ENCODE measurements at regions not wholly inside any gene's neighbourhood (a gene's known extent, or its start where the extent isn't known, plus 50 kb on each side); places are given as distances from the start of the nearest gene placed in this dataset.
"Not testable (repeated sequence)": the region's sequence is repeated elsewhere in the genome, so short reads cannot be mapped to it uniquely, and the experiment has no call there.

DNA sequence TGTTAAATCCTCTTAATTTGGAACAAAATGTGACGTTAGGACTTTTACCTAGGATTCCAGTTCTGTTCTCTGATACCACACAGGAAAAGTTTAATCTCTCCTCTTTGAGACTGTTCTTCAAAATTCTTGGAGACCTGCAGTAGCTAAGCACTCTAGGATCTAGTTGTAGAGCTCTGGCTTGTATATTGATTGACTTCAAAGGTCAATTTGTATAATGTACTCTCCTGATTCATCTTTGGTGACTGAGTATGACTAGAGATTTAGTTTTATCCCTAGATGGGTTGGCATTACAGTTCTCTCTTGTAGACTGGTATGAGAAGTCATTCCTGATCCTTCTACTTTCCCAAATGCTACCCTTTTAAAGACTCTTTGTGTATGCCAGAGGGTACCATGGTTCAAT lies 168.4 kb upstream of the TPRG1 start:
- intact Hi-C loops (cut with DNase I), result no loop called here
- no peaks in the 10 kb centered on the region for H3K4me1 ChIP-seq
- H3K4me3 ChIP-seq, result no peak overlapping the region
- no peak overlapping the region for H3K27ac ChIP-seq
- WGBS, 2 donors, result 77 to 92% methylated on average over 1 of the region's 1 CpG
- H3K9me3 ChIP-seq, result no peaks in the 10 kb centered on the region
- H3K27me3 ChIP-seq, result no peaks in the 10 kb centered on the region
- TF ChIP-seq, protein P1, sequence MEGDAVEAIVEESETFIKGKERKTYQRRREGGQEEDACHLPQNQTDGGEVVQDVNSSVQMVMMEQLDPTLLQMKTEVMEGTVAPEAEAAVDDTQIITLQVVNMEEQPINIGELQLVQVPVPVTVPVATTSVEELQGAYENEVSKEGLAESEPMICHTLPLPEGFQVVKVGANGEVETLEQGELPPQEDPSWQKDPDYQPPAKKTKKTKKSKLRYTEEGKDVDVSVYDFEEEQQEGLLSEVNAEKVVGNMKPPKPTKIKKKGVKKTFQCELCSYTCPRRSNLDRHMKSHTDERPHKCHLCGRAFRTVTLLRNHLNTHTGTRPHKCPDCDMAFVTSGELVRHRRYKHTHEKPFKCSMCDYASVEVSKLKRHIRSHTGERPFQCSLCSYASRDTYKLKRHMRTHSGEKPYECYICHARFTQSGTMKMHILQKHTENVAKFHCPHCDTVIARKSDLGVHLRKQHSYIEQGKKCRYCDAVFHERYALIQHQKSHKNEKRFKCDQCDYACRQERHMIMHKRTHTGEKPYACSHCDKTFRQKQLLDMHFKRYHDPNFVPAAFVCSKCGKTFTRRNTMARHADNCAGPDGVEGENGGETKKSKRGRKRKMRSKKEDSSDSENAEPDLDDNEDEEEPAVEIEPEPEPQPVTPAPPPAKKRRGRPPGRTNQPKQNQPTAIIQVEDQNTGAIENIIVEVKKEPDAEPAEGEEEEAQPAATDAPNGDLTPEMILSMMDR (IDR thresholded peaks at IDR 0.05), result no peak
- TF ChIP-seq POLR2A (IDR thresholded peaks at IDR 0.05), result no peak
- no peaks in the 10 kb centered on the region for H3K36me3 ChIP-seq
- DNase-seq, result no peak

- no peak overlapping the region for H3K4me3 ChIP-seq
- peaks cover 0 to 5% (median 0%) of the 10 kb centered on the region in 3 donors for H3K9me3 ChIP-seq
- no peak for TF ChIP-seq POLR2A (IDR thresholded peaks at IDR 0.05)
- TF ChIP-seq, protein P1 (IDR thresholded peaks at IDR 0.05), result no peak
These were observed 158.4 kb upstream of the TPRG1 start for GRCh38 chr3:189013224-189013888.

GRCh38 chr3:189014526-189014925 lies 157.2 kb upstream of the TPRG1 start:
- Histone ChIP-seq H3K27ac (no peak overlapping the region), H3K4me1 (no peaks in the 10 kb centered on the region), H3K27me3 (no peaks in the 10 kb centered on the region), H3K9me3 (peaks cover 0 to 5% (median 0%) of the 10 kb centered on the region in 3 donors), H3K4me3 (no peak overlapping the region), H3K36me3 (no peaks in the 10 kb centered on the region)
- intact Hi-C loops (cut with DNase I), result no loop called here
- TF ChIP-seq POLR2A (IDR thresholded peaks at IDR 0.05), result no peak
- TF ChIP-seq, protein P1 (IDR thresholded peaks at IDR 0.05), result no peak
- DNase-seq, result no peak

More at GRCh38 chr3:189013224-189013888, 158.4 kb upstream of the TPRG1 start:
- H3K36me3 ChIP-seq, result no peaks in the 10 kb centered on the region
- no peak for DNase-seq
- no peak overlapping the region for H3K27ac ChIP-seq
- no peaks in the 10 kb centered on the region for H3K4me1 ChIP-seq
- no peaks in the 10 kb centered on the region for H3K27me3 ChIP-seq
- intact Hi-C loops (cut with DNase I), result no loop called here

DNA sequence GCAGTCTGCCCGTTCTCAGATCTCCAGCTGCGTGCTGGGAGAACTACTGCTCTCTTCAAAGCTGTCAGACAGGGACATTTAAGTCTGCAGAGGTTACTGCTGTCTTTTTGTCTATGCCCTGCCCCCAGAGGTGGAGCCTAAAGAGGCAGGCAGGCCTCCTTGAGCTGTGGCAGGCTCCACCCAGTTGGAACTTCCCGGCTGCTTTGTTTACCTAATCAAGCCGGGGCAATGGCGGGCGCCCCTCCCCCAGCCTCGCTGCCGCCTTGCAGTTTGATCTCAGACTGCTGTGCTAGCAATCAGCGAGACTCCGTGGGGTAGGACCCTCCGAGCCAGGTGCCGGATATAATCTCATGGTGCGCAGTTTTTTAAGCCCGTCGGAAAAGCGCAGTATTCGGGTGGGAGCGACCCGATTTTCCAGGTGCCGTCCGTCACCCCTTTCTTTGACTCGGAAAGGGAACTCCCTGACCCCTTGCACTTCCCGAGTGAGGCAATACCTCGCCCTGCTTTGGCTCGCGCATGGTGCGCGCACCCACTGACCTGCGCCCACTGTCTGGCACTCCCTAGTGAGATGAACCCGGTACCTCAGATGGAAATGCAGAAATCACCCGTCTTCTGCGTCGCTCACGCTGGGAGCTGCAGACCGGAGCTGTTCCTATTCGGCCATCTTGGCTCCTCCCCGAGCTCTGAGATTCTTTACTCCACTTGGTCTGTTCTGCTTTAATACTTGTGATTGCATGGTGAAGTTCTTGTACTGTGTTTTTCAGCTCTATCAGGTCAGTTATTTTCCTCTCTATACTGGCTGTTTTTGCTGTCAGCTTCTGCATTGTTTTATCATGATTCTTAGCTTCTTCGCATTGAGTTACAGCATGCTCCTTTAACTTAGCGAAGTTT lies 148.9 kb upstream of the TPRG1 start:
- H3K36me3 ChIP-seq; H3K27me3 ChIP-seq; H3K9me3 ChIP-seq; H3K27ac ChIP-seq; DNase-seq; H3K4me3 ChIP-seq; intact Hi-C loops (cut with DNase I); H3K4me1 ChIP-seq: not testable (repeated sequence)
- WGBS, 2 donors, result 94% methylated on average over 9 to 23 of the region's 39 CpGs

DNA sequence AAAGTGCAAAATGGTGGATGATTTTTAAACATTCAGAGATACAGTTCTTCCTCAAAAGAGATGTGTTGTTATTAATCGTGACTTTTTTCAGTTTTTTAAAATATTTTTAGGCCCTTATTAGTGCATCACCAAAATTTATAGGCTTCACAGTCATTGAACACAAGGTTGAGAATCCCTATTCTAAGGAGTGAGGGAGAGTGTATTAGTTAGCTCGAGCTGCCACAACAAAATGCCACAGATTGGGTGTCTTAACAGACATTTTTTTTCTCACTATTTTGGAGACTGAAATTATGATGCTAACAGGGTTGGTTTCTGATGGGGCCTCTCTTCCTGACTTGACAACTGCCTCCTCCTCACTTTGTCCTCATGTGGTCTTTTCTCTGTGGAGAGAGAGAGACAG lies 145.9 kb upstream of the TPRG1 start:
- Histone ChIP-seq H3K27me3 (no peaks in the 10 kb centered on the region), H3K4me3 (no peak overlapping the region), H3K4me1 (no peaks in the 10 kb centered on the region), H3K27ac (no peak overlapping the region), H3K9me3 (no peaks in the 10 kb centered on the region), H3K36me3 (no peaks in the 10 kb centered on the region)
- 91 to 93% methylated on average over 2 of the region's 2 CpGs for WGBS, 2 donors
- DNase-seq, result no peak
- intact Hi-C loops (cut with DNase I), result no loop called here
- no peak for TF ChIP-seq POLR2A (IDR thresholded peaks at IDR 0.05)
- TF ChIP-seq, protein P1 (IDR thresholded peaks at IDR 0.05), result no peak
